HCT116 (cell line): ENCODE measurements at regions not wholly inside any gene's neighbourhood (a gene's known extent, or its start where the extent isn't known, plus 50 kb on each side); places are given as distances from the start of the nearest gene placed in this dataset.

ENCODE experiments used
- ATAC-seq: fragments of 200-7000 bp; cut with Tn5 transposase; 2 replicates; pipeline ENCODE4 v1.9.1; 2020; ENCODE audit warnings: mild to moderate bottlenecking, moderate library complexity
- BruUV-seq: library from RNA; stranded (reverse); fragments of 400-500 nt; replicated peaks from 2 replicates; lab custom pipeline; 2021; lab: Mats Ljungman, UMichigan
- CTCF ChIA-PET: fragments of 300-600 bp; sonication (Branson Sonifier 250); formaldehyde crosslinking; loops from one replicate; lab custom pipeline; 2021; ENCODE audit warnings: antibody characterized with exemption; lab: Charles Lee
- POLR2A ChIA-PET: fragments of 300-600, 350-600 bp; sonication (Branson Sonifier 250); formaldehyde crosslinking; loops from one replicate; lab custom pipeline; 2021; ENCODE audit warnings: antibody characterized with exemption; lab: Charles Lee
- RAD21 ChIA-PET, 2 experiments: fragments of 300-600 bp; sonication (Branson Sonifier 250); formaldehyde crosslinking; loops; one replicate each; lab custom pipeline; 2023; ENCODE audit warnings: low total read pairs in 2 of 2; ENCODE audit not compliant: uncharacterized antibody in 2 of 2, unreplicated experiment in 2 of 2, low non-redundant PET in 1 of 2; lab: Charles Lee
- DNase-seq: peaks from one replicate; pipeline ENCODE4 v3.0.0-alpha.2; 2010; ENCODE audit warnings: low read depth, low spot score
- H2AFZ ChIP-seq: fragments of 200-600 bp; shearing (Covaris generic), sonication (generic); 2 replicates; pipeline ENCODE4 v1.6.1; 2017; ENCODE audit warnings: low read depth, mixed run types, mixed read lengths, antibody characterized with exemption, low read length; ENCODE audit not compliant: poor library complexity, severe bottlenecking
- H3K27ac ChIP-seq: 2 replicates; pipeline ENCODE4 v1.5.1; 2012; ENCODE audit warnings: low read depth, low read length
- H3K27me3 ChIP-seq: fragments of 200-600 bp; sonication (generic); 2 replicates; pipeline ENCODE4 v1.6.1; 2016; ENCODE audit warnings: mixed run types, low read length, mixed read lengths; ENCODE audit not compliant: insufficient read depth
- H3K36me3 ChIP-seq, 2 experiments: fragments of 200-500 bp in 1 of 2; fragments of 200-600 bp in 1 of 2; sonication (Bioruptor generic) in 1 of 2; sonication (generic) in 1 of 2; 2 replicates each; pipeline versions ENCODE4 v1.5.1 to v1.6.1; 2014 to 2016; ENCODE audit warnings: low read length in 2 of 2, inconsistent platforms in 1 of 2, mixed read lengths in 1 of 2, mixed run types in 1 of 2; ENCODE audit not compliant: insufficient read depth in 2 of 2, control insufficient read depth in 1 of 2
- H3K4me1 ChIP-seq, 2 experiments: fragments of 200-600 bp in 1 of 2; sonication (generic) in 1 of 2; 2 replicates each; pipeline versions ENCODE4 v1.5.1 to v1.6.1; 2012 to 2017; ENCODE audit warnings: low read length in 2 of 2, inconsistent platforms in 1 of 2, mild to moderate bottlenecking in 1 of 2, mixed read lengths in 1 of 2, mixed run types in 1 of 2, moderate library complexity in 1 of 2; ENCODE audit not compliant: insufficient read depth in 2 of 2, control insufficient read depth in 1 of 2
- H3K4me2 ChIP-seq: fragments of 200-600 bp; sonication (generic); 2 replicates; pipeline ENCODE4 v1.6.1; 2017; ENCODE audit warnings: mixed run types, low read length, mixed read lengths
- H3K4me3 ChIP-seq, 2 experiments: fragments of 200-600 bp in 1 of 2; sonication (generic) in 1 of 2; replicated peaks in 1 of 2; 2 replicates each; pipeline ENCODE4 v1.5.1; 2011 to 2016; ENCODE audit warnings: low read length in 2 of 2, control low read depth in 1 of 2, low read depth in 1 of 2, mild to moderate bottlenecking in 1 of 2, mixed read lengths in 1 of 2, mixed run types in 1 of 2
- H3K79me2 ChIP-seq: fragments of 200-600 bp; sonication (generic); 2 replicates; pipeline ENCODE4 v1.6.1; 2017; ENCODE audit warnings: mild to moderate bottlenecking, mixed run types, low read length, moderate library complexity, mixed read lengths; ENCODE audit not compliant: insufficient read depth
- H3K9ac ChIP-seq: fragments of 200-600 bp; sonication (generic); 2 replicates; pipeline ENCODE4 v1.6.1; 2016; ENCODE audit warnings: low read length, mixed read lengths
- H3K9me2 ChIP-seq: fragments of 200-600 bp; sonication (generic), shearing (Covaris generic); 2 replicates; pipeline ENCODE4 v1.6.1; 2017; ENCODE audit warnings: mixed run types, mild to moderate bottlenecking, moderate library complexity; ENCODE audit not compliant: insufficient read depth
- H3K9me3 ChIP-seq, 2 experiments: fragments of 200-500 bp in 1 of 2; fragments of 200-600 bp in 1 of 2; sonication (Bioruptor generic) in 1 of 2; sonication (generic) in 1 of 2; 2 replicates each; pipeline ENCODE4 v1.6.1; 2014 to 2017; ENCODE audit warnings: low read length in 2 of 2, mixed read lengths in 2 of 2, inconsistent platforms in 1 of 2, low read depth in 1 of 2, mild to moderate bottlenecking in 1 of 2, mixed run types in 1 of 2, moderate library complexity in 1 of 2; ENCODE audit not compliant: control insufficient read depth in 1 of 2, insufficient read depth in 1 of 2
- H4K20me1 ChIP-seq: fragments of 200-600 bp; sonication (generic), shearing (Covaris generic); 2 replicates; pipeline ENCODE4 v1.6.1; 2017; ENCODE audit warnings: mixed run types, mild to moderate bottlenecking, moderate library complexity; ENCODE audit not compliant: insufficient read depth
- ATF3 ChIP-seq: IDR thresholded peaks from 2 replicates; pipeline ENCODE4 v1.6.1; 2012
- CBX3 ChIP-seq: IDR thresholded peaks from 2 replicates; pipeline ENCODE4 v1.6.1; 2012; ENCODE audit warnings: low read depth
- CEBPB ChIP-seq: IDR thresholded peaks from 2 replicates; pipeline ENCODE4 v1.6.1; 2012; ENCODE audit warnings: low read depth
- CTCF ChIP-seq, 3 experiments: fragments of 200-600 bp in 1 of 3; sonication (generic) in 1 of 3; IDR thresholded peaks in 2 of 3; conservative IDR thresholded peaks in 1 of 3; 2 replicates each; pipeline ENCODE4 v1.5.1; 2012 to 2017; ENCODE audit warnings: low read depth in 2 of 3, low read length in 2 of 3, antibody characterized with exemption in 1 of 3, borderline replicate concordance in 1 of 3, control low read depth in 1 of 3, mild to moderate bottlenecking in 1 of 3, mixed read lengths in 1 of 3, mixed run types in 1 of 3, moderate library complexity in 1 of 3; ENCODE audit not compliant: insufficient read depth in 1 of 3
- EGR1 ChIP-seq: IDR thresholded peaks from 2 replicates; pipeline ENCODE4 v1.6.1; 2012; ENCODE audit warnings: low read depth
- ELF1 ChIP-seq: IDR thresholded peaks from 2 replicates; pipeline ENCODE4 v1.6.1; 2012; ENCODE audit warnings: low read depth, borderline replicate concordance
- EZH2 ChIP-seq: fragments of 200-600 bp; sonication (generic); IDR thresholded peaks from 2 replicates; pipeline ENCODE4 v1.6.1; 2017; ENCODE audit warnings: antibody characterized with exemption, mixed run types
- POLR2A ChIP-seq: IDR thresholded peaks from 2 replicates; pipeline ENCODE4 v1.7.0; 2011; ENCODE audit warnings: borderline replicate concordance; ENCODE audit not compliant: insufficient read depth, insufficient read length; ENCODE audit errors: extremely low read depth
- POLR2AphosphoS5 ChIP-seq: IDR thresholded peaks from 2 replicates; pipeline ENCODE4 v1.6.1; 2011; ENCODE audit warnings: mild to moderate bottlenecking, low read depth, low read length, moderate library complexity
- RAD21 ChIP-seq: IDR thresholded peaks from 2 replicates; pipeline ENCODE4 v1.6.1; 2012; ENCODE audit warnings: low read depth, mild to moderate bottlenecking
- SP1 ChIP-seq: IDR thresholded peaks from 2 replicates; pipeline ENCODE4 v1.6.1; 2012; ENCODE audit warnings: low read depth
- SRF ChIP-seq: IDR thresholded peaks from 2 replicates; pipeline ENCODE4 v1.6.1; 2012; ENCODE audit warnings: low read depth
- TCF7L2 ChIP-seq: IDR thresholded peaks from 2 replicates; pipeline ENCODE4 v1.7.0; 2011; ENCODE audit warnings: borderline replicate concordance, inconsistent platforms; ENCODE audit not compliant: insufficient read depth, insufficient read length; ENCODE audit errors: extremely low read depth
- YY1 ChIP-seq: IDR thresholded peaks from 2 replicates; pipeline ENCODE4 v1.6.1; 2011; ENCODE audit warnings: low read length, low read depth, moderate library complexity, mild to moderate bottlenecking; ENCODE audit not compliant: insufficient replicate concordance; ENCODE audit errors: extremely low read depth
- ZFX ChIP-seq: fragments of 450-650 bp; IDR thresholded peaks from 2 replicates; pipeline ENCODE4 v1.6.1; 2017
- ZNF274 ChIP-seq: fragments of 200-500 bp; sonication (Bioruptor generic); IDR thresholded peaks from 2 replicates; pipeline ENCODE4 v1.6.1; 2014; ENCODE audit warnings: mild to moderate bottlenecking, low read depth, low read length, inconsistent platforms
- intact Hi-C: fragments of 100-400 bp; cut with micrococcal nuclease; formaldehyde crosslinking; loops from 2 replicates; pipeline ENCODE4 v1.10.0; 2022

- intact Hi-C loops, result no loop called here
- H3K79me2 ChIP-seq, result no peaks in the 10 kb centered on the region
- CTCF ChIA-PET, result no interaction called here
These were observed 333.6 kb upstream of the RASGRP1 start for GRCh38 chr15:38898236-38898635.

GRCh38 chr15:38899300-38899699 lies 334.7 kb upstream of the RASGRP1 start:
- ChIA-PET RAD21 (no interaction called here), POLR2A (no interaction called here), CTCF (no interaction called here)
- ATAC-seq, result no peak
- Histone ChIP-seq H2AFZ (no peak overlapping the region), H3K4me2 (no peak overlapping the region), H4K20me1 (no peaks in the 10 kb centered on the region), H3K27me3 (no peaks in the 10 kb centered on the region), H3K9ac (no peak overlapping the region), H3K79me2 (no peaks in the 10 kb centered on the region), H3K4me3 (no peak overlapping the region), H3K9me2 (no peaks in the 10 kb centered on the region), H3K36me3 (no peaks in the 10 kb centered on the region), H3K9me3 (no peaks in the 10 kb centered on the region), H3K27ac (no peak overlapping the region), H3K4me1 (peaks cover 11 to 12% of the 10 kb centered on the region in 2 experiments)
- no peak for DNase-seq
- BruUV-seq, result no TSS peak
- intact Hi-C loops, result no loop called here
- TF ChIP-seq SP1, result no peak
- no peak for TF ChIP-seq ZNF274
- TF ChIP-seq TCF7L2, result no peak
- no peak for TF ChIP-seq ATF3
- TF ChIP-seq CEBPB, result no peak
- TF ChIP-seq ELF1, result no peak
- TF ChIP-seq EGR1, result no peak
- TF ChIP-seq RAD21, result no peak
- TF ChIP-seq SRF, result no peak
- TF ChIP-seq POLR2A, result no peak
- TF ChIP-seq POLR2AphosphoS5, result no peak
- no peak for TF ChIP-seq YY1
- no peak for TF ChIP-seq EZH2
- TF ChIP-seq ZFX, result no peak

More at GRCh38 chr15:38898236-38898635, 333.6 kb upstream of the RASGRP1 start:
- ChIA-PET RAD21 (no interaction called here), POLR2A (no interaction called here)
- Histone ChIP-seq H4K20me1 (no peaks in the 10 kb centered on the region), H3K9me2 (no peaks in the 10 kb centered on the region), H3K4me2 (no peak overlapping the region), H3K27me3 (no peaks in the 10 kb centered on the region), H3K4me1 (peaks cover 14 to 22% of the 10 kb centered on the region in 2 experiments), H2AFZ (no peak overlapping the region), H3K4me3 (no peak overlapping the region), H3K9ac (no peak overlapping the region), H3K27ac (no peak overlapping the region), H3K36me3 (no peaks in the 10 kb centered on the region), H3K9me3 (no peaks in the 10 kb centered on the region)
- no TSS peak for BruUV-seq
- ATAC-seq (no peak), DNase-seq (no peak)
- no peak for TF ChIP-seq CBX3
- TF ChIP-seq POLR2A, result no peak
- no peak for TF ChIP-seq SRF
- TF ChIP-seq CTCF (IDR thresholded peaks at IDR 0.05 in 2 of 3, conservative IDR thresholded peaks at IDR 0.05 in 1 of 3; ENCODE audit: borderline replicate concordance in 1 of 3, insufficient read depth in 1 of 3, low read depth in 2 of 3, low read length in 2 of 3), result no peak
